ENCODE measurements at regions not wholly inside any gene's neighbourhood (a gene's known extent, or its start where the extent isn't known, plus 50 kb on each side); places are given as distances from the start of the nearest gene placed in this dataset.
"Not testable (repeated sequence)": the region's sequence is repeated elsewhere in the genome, so short reads cannot be mapped to it uniquely, and the experiment has no call there.

- no peak for TF ChIP-seq ZFX (IDR thresholded peaks at IDR 0.05; ENCODE audit: borderline replicate concordance)
- no peak for TF ChIP-seq CTCF (IDR thresholded peaks at IDR 0.05)
- no peak overlapping the region for H3K27ac ChIP-seq
These were observed 468.9 kb downstream of the DTWD2 start for GRCh38 chr5:118519466-118519865.

GRCh38 chr5:118518720-118519119, 469.6 kb downstream of the DTWD2 start:
- H3K27ac ChIP-seq: no peak overlapping the region
- TF ChIP-seq ZFX (IDR thresholded peaks at IDR 0.05; ENCODE audit: borderline replicate concordance) (no peak), CTCF (IDR thresholded peaks at IDR 0.05) (no peak)

- TF ChIP-seq ZFX (IDR thresholded peaks at IDR 0.05; ENCODE audit: borderline replicate concordance) (no peak), CTCF (IDR thresholded peaks at IDR 0.05) (no peak)
- no peak overlapping the region for H3K27ac ChIP-seq
These were observed 476.5 kb downstream of the DTWD2 start for GRCh38 chr5:118511846-118512245.

- TF ChIP-seq CTCF (IDR thresholded peaks at IDR 0.05): no peak
- TF ChIP-seq ZFX (IDR thresholded peaks at IDR 0.05; ENCODE audit: borderline replicate concordance): no peak
These were observed 482.0 kb downstream of the DTWD2 start for GRCh38 chr5:118506217-118506852.

GRCh38 chr5:118502232-118502631, 486.1 kb downstream of the DTWD2 start:
- H3K27ac ChIP-seq: not testable (repeated sequence)

More at GRCh38 chr5:118506217-118506852, 482.0 kb downstream of the DTWD2 start:
- H3K27ac ChIP-seq: no peak overlapping the region

GRCh38 chr5:118491351-118491750, 497.0 kb downstream of the DTWD2 start:
- TF ChIP-seq ZFX (IDR thresholded peaks at IDR 0.05; ENCODE audit: borderline replicate concordance) (no peak), CTCF (IDR thresholded peaks at IDR 0.05) (no peak)
- H3K27ac ChIP-seq: no peak overlapping the region

GRCh38 chr5:118486647-118487225, 501.6 kb downstream of the DTWD2 start:
- H3K27ac ChIP-seq: no peak overlapping the region
- no peak for TF ChIP-seq ZFX (IDR thresholded peaks at IDR 0.05; ENCODE audit: borderline replicate concordance)
- TF ChIP-seq CTCF (IDR thresholded peaks at IDR 0.05): no peak

GRCh38 chr5:118479285-118479684, 509.1 kb downstream of the DTWD2 start:
- no peak overlapping the region for H3K27ac ChIP-seq
- TF ChIP-seq CTCF (IDR thresholded peaks at IDR 0.05): no peak
- TF ChIP-seq ZFX (IDR thresholded peaks at IDR 0.05; ENCODE audit: borderline replicate concordance): no peak

All from 22Rv1 (cell line).